ENCODE measurements at regions not wholly inside any gene's neighbourhood (a gene's known extent, or its start where the extent isn't known, plus 50 kb on each side); places are given as distances from the start of the nearest gene placed in this dataset.

DNA sequence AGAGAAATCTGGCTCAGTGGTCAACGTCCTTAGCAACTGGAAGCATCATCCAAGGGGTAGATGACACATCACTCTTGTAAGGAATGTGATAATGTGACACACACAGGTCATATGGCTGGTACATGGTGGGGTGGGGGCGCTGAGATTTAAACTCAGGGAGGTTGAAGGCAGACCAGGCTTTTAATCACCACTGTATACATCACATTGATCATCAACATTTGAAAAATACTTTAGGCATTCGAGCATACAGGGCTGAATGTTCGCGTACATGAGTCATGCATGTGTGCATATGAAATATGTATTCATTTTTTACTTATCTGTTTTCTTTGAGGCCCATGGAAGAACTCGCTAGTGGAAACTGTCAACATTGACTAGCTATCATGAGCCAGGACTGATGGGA, 976.4 kb downstream of the VRK1 start:
- Histone ChIP-seq H3K27ac (ENCODE audit: low read length) (no peak overlapping the region), H4K20me1 (ENCODE audit: insufficient read depth) (no peaks in the 10 kb centered on the region), H3K27me3 (ENCODE audit: insufficient read depth, low read depth, low read length) (no peaks in the 10 kb centered on the region), H3K9ac (ENCODE audit: low read length) (no peak overlapping the region), H3K9me3 (ENCODE audit: low read length) (no peaks in the 10 kb centered on the region), H3K9me2 (ENCODE audit: insufficient read depth, low read length) (no peaks in the 10 kb centered on the region), H3K36me3 (ENCODE audit: insufficient read depth, low read length) (no peaks in the 10 kb centered on the region), H3K4me2 (ENCODE audit: low read length) (no peak overlapping the region), H3F3A (ENCODE audit: insufficient read depth, low read length, poor library complexity, severe bottlenecking) (no peaks in the 10 kb centered on the region), H2AFZ (ENCODE audit: low read depth, low read length) (no peak overlapping the region), H3K79me2 (replicated peaks; ENCODE audit: insufficient read depth, low read length) (no peaks in the 10 kb centered on the region), H3K4me3 (ENCODE audit: low read length) (no peak overlapping the region)
- TF ChIP-seq EP300 (conservative IDR thresholded peaks at IDR 0.05; ENCODE audit: poor library complexity, severe bottlenecking) (no peak), RAD21 (conservative IDR thresholded peaks at IDR 0.05) (no peak), SMC3 (conservative IDR thresholded peaks at IDR 0.05; ENCODE audit: poor library complexity) (no peak)

- no peaks in the 10 kb centered on the region for H3K79me2 ChIP-seq (replicated peaks; ENCODE audit: insufficient read depth, low read length)
- H3K27ac ChIP-seq (ENCODE audit: low read length) = no peak overlapping the region
- H3F3A ChIP-seq (ENCODE audit: insufficient read depth, low read length, poor library complexity, severe bottlenecking) = no peaks in the 10 kb centered on the region
- H3K4me3 ChIP-seq (ENCODE audit: low read length) = no peak overlapping the region
- H3K9me2 ChIP-seq (ENCODE audit: insufficient read depth, low read length) = no peaks in the 10 kb centered on the region
- no peak overlapping the region for H3K9ac ChIP-seq (ENCODE audit: low read length)
- TF ChIP-seq, protein P1, sequence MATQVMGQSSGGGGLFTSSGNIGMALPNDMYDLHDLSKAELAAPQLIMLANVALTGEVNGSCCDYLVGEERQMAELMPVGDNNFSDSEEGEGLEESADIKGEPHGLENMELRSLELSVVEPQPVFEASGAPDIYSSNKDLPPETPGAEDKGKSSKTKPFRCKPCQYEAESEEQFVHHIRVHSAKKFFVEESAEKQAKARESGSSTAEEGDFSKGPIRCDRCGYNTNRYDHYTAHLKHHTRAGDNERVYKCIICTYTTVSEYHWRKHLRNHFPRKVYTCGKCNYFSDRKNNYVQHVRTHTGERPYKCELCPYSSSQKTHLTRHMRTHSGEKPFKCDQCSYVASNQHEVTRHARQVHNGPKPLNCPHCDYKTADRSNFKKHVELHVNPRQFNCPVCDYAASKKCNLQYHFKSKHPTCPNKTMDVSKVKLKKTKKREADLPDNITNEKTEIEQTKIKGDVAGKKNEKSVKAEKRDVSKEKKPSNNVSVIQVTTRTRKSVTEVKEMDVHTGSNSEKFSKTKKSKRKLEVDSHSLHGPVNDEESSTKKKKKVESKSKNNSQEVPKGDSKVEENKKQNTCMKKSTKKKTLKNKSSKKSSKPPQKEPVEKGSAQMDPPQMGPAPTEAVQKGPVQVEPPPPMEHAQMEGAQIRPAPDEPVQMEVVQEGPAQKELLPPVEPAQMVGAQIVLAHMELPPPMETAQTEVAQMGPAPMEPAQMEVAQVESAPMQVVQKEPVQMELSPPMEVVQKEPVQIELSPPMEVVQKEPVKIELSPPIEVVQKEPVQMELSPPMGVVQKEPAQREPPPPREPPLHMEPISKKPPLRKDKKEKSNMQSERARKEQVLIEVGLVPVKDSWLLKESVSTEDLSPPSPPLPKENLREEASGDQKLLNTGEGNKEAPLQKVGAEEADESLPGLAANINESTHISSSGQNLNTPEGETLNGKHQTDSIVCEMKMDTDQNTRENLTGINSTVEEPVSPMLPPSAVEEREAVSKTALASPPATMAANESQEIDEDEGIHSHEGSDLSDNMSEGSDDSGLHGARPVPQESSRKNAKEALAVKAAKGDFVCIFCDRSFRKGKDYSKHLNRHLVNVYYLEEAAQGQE (IDR thresholded peaks at IDR 0.05; ENCODE audit: borderline replicate concordance) = no peak
- TF ChIP-seq, protein P2, sequence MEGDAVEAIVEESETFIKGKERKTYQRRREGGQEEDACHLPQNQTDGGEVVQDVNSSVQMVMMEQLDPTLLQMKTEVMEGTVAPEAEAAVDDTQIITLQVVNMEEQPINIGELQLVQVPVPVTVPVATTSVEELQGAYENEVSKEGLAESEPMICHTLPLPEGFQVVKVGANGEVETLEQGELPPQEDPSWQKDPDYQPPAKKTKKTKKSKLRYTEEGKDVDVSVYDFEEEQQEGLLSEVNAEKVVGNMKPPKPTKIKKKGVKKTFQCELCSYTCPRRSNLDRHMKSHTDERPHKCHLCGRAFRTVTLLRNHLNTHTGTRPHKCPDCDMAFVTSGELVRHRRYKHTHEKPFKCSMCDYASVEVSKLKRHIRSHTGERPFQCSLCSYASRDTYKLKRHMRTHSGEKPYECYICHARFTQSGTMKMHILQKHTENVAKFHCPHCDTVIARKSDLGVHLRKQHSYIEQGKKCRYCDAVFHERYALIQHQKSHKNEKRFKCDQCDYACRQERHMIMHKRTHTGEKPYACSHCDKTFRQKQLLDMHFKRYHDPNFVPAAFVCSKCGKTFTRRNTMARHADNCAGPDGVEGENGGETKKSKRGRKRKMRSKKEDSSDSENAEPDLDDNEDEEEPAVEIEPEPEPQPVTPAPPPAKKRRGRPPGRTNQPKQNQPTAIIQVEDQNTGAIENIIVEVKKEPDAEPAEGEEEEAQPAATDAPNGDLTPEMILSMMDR (IDR thresholded peaks at IDR 0.05; ENCODE audit: poor library complexity, severe bottlenecking) = no peak
- no peak for TF ChIP-seq MXI1 (conservative IDR thresholded peaks at IDR 0.05; ENCODE audit: poor library complexity, severe bottlenecking)
- no peak for TF ChIP-seq SMC3 (conservative IDR thresholded peaks at IDR 0.05; ENCODE audit: poor library complexity)
- no peak for TF ChIP-seq POLR2AphosphoS5 (IDR thresholded peaks at IDR 0.05)
- H2AFZ ChIP-seq (ENCODE audit: low read depth, low read length) = no peak overlapping the region
- no peaks in the 10 kb centered on the region for H3K36me3 ChIP-seq (ENCODE audit: insufficient read depth, low read length)
- no peaks in the 10 kb centered on the region for H4K20me1 ChIP-seq (ENCODE audit: insufficient read depth)
- H3K9me3 ChIP-seq (ENCODE audit: low read length) = no peaks in the 10 kb centered on the region
- no peak overlapping the region for H3K4me2 ChIP-seq (ENCODE audit: low read length)
- H3K27me3 ChIP-seq (ENCODE audit: insufficient read depth, low read depth, low read length) = no peaks in the 10 kb centered on the region
These were observed 979.8 kb downstream of the VRK1 start for GRCh38 chr14:97776890-97777558.

DNA sequence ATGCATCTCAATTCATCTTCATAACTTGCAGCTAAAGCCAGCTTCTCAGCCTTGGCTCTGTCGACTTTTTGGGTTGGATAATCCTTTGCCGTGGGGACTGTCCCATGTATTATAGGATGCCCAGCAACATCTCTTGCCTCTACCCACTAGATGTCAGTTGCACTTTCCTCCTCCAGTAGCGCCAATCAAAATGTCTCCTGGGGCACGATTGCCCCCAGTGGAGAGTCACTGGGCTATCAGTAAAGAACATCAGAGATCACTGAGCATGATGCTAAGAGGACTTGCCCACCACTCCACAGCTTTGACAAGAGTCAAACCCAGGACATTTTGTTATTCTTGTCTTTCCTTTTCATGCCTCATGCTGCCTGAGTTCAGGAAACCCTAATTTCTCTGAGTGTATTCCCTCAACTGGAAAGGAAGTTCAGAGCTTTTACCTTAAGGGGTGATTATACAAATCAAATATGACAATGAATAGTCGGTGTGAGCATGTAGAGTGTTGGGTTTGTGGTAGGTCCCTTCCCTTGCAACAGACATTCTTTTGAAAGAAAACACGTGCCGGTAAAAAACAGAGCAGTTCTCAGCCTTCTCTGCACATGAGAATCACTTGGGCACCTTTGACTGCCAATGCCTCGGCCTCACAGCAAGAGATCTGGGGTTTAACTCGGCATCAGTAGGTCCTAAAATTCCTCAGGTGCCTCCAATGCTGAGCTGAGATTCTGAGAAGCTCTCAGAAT, 980.6 kb downstream of the VRK1 start:
- H3K27ac ChIP-seq (ENCODE audit: low read length) = no peak overlapping the region
- no peaks in the 10 kb centered on the region for H3K36me3 ChIP-seq (ENCODE audit: insufficient read depth, low read length)
- TF ChIP-seq RAD21 (conservative IDR thresholded peaks at IDR 0.05) (no peak), POLR2AphosphoS5 (IDR thresholded peaks at IDR 0.05) (no peak), TAF1 (IDR thresholded peaks at IDR 0.05; ENCODE audit: low read depth) (no peak)
- TF ChIP-seq, protein P1 (IDR thresholded peaks at IDR 0.05; ENCODE audit: borderline replicate concordance) = no peak
- no peak overlapping the region for H3K4me2 ChIP-seq (ENCODE audit: low read length)
- H3F3A ChIP-seq (ENCODE audit: insufficient read depth, low read length, poor library complexity, severe bottlenecking) = no peaks in the 10 kb centered on the region
- H3K9me2 ChIP-seq (ENCODE audit: insufficient read depth, low read length) = no peaks in the 10 kb centered on the region
- H3K4me3 ChIP-seq (ENCODE audit: low read length) = no peak overlapping the region
- H3K27me3 ChIP-seq (ENCODE audit: insufficient read depth, low read depth, low read length) = no peaks in the 10 kb centered on the region
- no peak overlapping the region for H2AFZ ChIP-seq (ENCODE audit: low read depth, low read length)
- no peak overlapping the region for H3K9ac ChIP-seq (ENCODE audit: low read length)
- no peaks in the 10 kb centered on the region for H4K20me1 ChIP-seq (ENCODE audit: insufficient read depth)
- H3K79me2 ChIP-seq (replicated peaks; ENCODE audit: insufficient read depth, low read length) = no peaks in the 10 kb centered on the region
- H3K9me3 ChIP-seq (ENCODE audit: low read length) = no peaks in the 10 kb centered on the region

Measured in neural cell (in vitro differentiated cells).